C4-2B (cell line): ENCODE measurements at regions not wholly inside any gene's neighbourhood (a gene's known extent, or its start where the extent isn't known, plus 50 kb on each side); places are given as distances from the start of the nearest gene placed in this dataset.

Experiments used
- ZFX ChIP-seq: fragments of 450-650 bp; IDR thresholded peaks from 2 replicates; pipeline ENCODE4 v1.6.1; 2017
- TF ChIP-seq, protein P1 (sequence below): fragments of 450-650 bp; conservative IDR thresholded peaks from 2 replicates; pipeline ENCODE4 v1.5.1; 2017; ENCODE audit warnings: mild to moderate bottlenecking

GRCh38 chr6:85828973-85829372 lies 186.3 kb upstream of the SYNCRIP start:
- TF ChIP-seq, protein P1, sequence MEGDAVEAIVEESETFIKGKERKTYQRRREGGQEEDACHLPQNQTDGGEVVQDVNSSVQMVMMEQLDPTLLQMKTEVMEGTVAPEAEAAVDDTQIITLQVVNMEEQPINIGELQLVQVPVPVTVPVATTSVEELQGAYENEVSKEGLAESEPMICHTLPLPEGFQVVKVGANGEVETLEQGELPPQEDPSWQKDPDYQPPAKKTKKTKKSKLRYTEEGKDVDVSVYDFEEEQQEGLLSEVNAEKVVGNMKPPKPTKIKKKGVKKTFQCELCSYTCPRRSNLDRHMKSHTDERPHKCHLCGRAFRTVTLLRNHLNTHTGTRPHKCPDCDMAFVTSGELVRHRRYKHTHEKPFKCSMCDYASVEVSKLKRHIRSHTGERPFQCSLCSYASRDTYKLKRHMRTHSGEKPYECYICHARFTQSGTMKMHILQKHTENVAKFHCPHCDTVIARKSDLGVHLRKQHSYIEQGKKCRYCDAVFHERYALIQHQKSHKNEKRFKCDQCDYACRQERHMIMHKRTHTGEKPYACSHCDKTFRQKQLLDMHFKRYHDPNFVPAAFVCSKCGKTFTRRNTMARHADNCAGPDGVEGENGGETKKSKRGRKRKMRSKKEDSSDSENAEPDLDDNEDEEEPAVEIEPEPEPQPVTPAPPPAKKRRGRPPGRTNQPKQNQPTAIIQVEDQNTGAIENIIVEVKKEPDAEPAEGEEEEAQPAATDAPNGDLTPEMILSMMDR: no peak
- no peak for TF ChIP-seq ZFX
